GM21381 (cell line): ENCODE measurements at regions not wholly inside any gene's neighbourhood (a gene's known extent, or its start where the extent isn't known, plus 50 kb on each side); places are given as distances from the start of the nearest gene placed in this dataset.

Source experiments
- ATAC-seq: cut with Tn5 transposase; IDR thresholded peaks from one replicate; pipeline ENCODE4 v1.9.1; 2021; ENCODE audit warnings: mild to moderate bottlenecking, moderate library complexity; ENCODE audit not compliant: unreplicated experiment

GRCh38 chr17:12575641-12576040 lies 90.0 kb upstream of the MYOCD start:
- ATAC-seq, result no peak

- no peak for ATAC-seq
Measured at GRCh38 chr17:12579288-12579687, 86.4 kb upstream of the MYOCD start.

GRCh38 chr17:12580640-12581039 lies 85.0 kb upstream of the MYOCD start:
- ATAC-seq, result no peak

GRCh38 chr17:12584727-12585126 lies 81.0 kb upstream of the MYOCD start:
- no peak for ATAC-seq

GRCh38 chr17:12588531-12588930 lies 77.2 kb upstream of the MYOCD start:
- ATAC-seq, result no peak

GRCh38 chr17:12590417-12590816 lies 75.3 kb upstream of the MYOCD start:
- no peak for ATAC-seq

GRCh38 chr17:12591021-12591735 lies 74.5 kb upstream of the MYOCD start:
- no peak for ATAC-seq

GRCh38 chr17:12592941-12593340 lies 72.7 kb upstream of the MYOCD start:
- ATAC-seq, result no peak

GRCh38 chr17:12596961-12597360 lies 68.7 kb upstream of the MYOCD start:
- no peak for ATAC-seq

- ATAC-seq, result no peak
Measured at GRCh38 chr17:12597895-12598294, 67.8 kb upstream of the MYOCD start.

- no peak for ATAC-seq
Measured at GRCh38 chr17:12599186-12599920, 66.3 kb upstream of the MYOCD start.

GRCh38 chr17:12600349-12600748 lies 65.3 kb upstream of the MYOCD start:
- no peak for ATAC-seq

GRCh38 chr17:12603566-12603965 lies 62.1 kb upstream of the MYOCD start:
- no peak for ATAC-seq

GRCh38 chr17:12605222-12605621 lies 60.5 kb upstream of the MYOCD start:
- ATAC-seq, result no peak

- no peak for ATAC-seq
Measured at GRCh38 chr17:12613566-12613965, 52.1 kb upstream of the MYOCD start.
